HFF-Myc (cell line): ENCODE measurements at regions not wholly inside any gene's neighbourhood (a gene's known extent, or its start where the extent isn't known, plus 50 kb on each side); places are given as distances from the start of the nearest gene placed in this dataset.

Experiments used
- DNase-seq: peaks from one replicate; pipeline ENCODE4 v3.0.0-alpha.2; 2011; ENCODE audit warnings: low read depth; ENCODE audit errors: extremely low read depth
- H3K4me3 ChIP-seq: replicated peaks from 2 replicates; pipeline ENCODE4 v1.5.1; 2011; ENCODE audit warnings: low read depth, mild to moderate bottlenecking, control low read depth, low read length
- CTCF ChIP-seq: IDR thresholded peaks from 2 replicates; pipeline ENCODE4 v1.5.1; 2012; ENCODE audit warnings: mild to moderate bottlenecking, low read depth, low read length, control low read depth; ENCODE audit errors: missing control alignments

DNA sequence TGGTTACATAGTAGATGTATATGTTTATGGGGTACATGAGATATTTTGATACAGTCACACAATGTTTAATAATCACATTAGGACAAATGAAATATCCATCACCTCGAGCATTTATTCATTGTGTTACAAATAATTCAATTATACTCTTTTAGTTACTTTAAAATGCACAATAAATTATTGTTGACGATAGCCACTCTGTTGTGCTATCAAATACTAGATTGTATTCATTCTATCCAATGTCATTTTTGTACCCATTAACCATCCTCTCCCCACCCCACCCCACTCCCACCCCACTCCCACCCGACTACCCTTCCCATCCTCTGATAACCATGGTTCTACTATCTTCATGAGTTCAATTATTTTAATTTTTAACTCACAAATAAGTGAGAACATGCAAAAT is 585.4 kb downstream of the CDH26 start:
- DNase-seq = no peak
- no peak for TF ChIP-seq CTCF
- H3K4me3 ChIP-seq = no peak overlapping the region

GRCh38 chr20:60553095-60553494 is 594.9 kb downstream of the CDH26 start:
- TF ChIP-seq CTCF = no peak
- H3K4me3 ChIP-seq = no peak overlapping the region
- no peak for DNase-seq

- no peak for TF ChIP-seq CTCF
- no peak for DNase-seq
- H3K4me3 ChIP-seq = no peak overlapping the region
Observed at GRCh38 chr20:60558486-60558885, 600.3 kb downstream of the CDH26 start.

- DNase-seq = no peak
- no peak for TF ChIP-seq CTCF
- no peak overlapping the region for H3K4me3 ChIP-seq
Observed at GRCh38 chr20:60559462-60559861, 601.2 kb downstream of the CDH26 start.

DNA sequence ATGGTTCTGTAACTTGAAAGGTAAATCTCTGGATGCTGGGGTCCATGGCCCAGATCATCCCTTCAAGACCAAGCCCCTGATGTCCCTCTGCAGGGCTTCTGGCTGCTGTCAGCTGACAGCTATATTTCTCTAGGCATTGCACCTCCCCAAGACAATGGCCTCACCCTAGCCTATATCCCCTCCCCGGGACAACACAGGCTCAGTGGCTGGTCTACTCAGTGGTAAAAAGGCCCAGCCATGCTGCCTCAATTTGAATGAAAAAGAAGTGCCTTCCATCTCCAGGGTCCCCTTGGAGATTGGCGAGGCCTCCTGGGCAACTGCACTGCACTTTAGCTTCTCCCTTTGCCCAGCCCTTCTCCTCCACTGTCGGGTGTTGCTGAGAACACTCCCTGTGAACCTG is 602.8 kb downstream of the CDH26 start:
- DNase-seq = no peak
- TF ChIP-seq CTCF = no peak
- H3K4me3 ChIP-seq = no peak overlapping the region

DNA sequence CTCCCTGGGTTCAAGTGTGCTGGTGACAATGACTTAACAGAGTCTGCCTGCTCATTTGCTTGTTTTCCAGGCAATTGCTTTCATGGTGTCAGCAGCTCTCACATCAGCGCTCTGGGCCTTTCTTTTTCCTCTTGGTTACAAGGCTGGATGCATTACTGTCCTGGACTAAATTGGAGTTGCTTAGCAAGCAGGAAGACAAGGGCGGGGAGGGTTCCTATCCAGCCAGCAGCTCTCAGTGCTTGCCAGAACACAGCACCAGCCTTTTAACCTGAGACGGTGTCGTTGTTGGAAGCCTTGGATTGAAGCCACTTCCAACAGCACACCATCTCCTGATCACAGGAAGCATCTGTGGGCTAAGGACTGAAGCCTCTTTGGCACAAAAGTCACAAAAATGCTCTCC is 606.9 kb downstream of the CDH26 start:
- DNase-seq = no peak
- no peak for TF ChIP-seq CTCF
- H3K4me3 ChIP-seq = no peak overlapping the region

DNA sequence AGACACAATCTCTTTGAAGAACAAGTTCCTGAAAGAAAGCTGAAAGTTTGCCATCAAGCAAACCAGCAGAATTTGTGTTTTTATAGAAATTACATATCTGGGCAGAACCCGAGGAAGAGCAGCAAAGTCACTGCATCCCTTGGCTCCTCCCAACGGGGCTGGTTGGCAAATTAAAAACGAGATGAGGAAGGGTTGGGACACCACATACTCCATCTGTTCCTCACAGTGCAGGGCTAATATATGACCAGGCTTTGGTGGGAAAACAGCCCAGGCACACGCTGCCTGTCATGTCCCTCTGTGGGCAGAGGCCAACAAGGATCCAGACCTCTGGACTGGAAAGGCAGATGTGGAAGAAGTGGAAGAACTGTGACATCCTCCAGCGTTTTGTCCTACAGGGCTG is 607.3 kb downstream of the CDH26 start:
- H3K4me3 ChIP-seq = no peak overlapping the region
- no peak for DNase-seq
- TF ChIP-seq CTCF = no peak
